GM21526 (cell line): ENCODE measurements at regions not wholly inside any gene's neighbourhood (a gene's known extent, or its start where the extent isn't known, plus 50 kb on each side); places are given as distances from the start of the nearest gene placed in this dataset.

Experiments used
- ATAC-seq: cut with Tn5 transposase; IDR thresholded peaks from one replicate; pipeline ENCODE4 v1.9.1; 2021; ENCODE audit warnings: moderate library complexity; ENCODE audit not compliant: unreplicated experiment, low FRiP score

- ATAC-seq: no peak
These were observed 223.8 kb upstream of the SATB1 start for GRCh38 chr3:18648868-18649462.

GRCh38 chr3:18648159-18648558, 223.0 kb upstream of the SATB1 start:
- no peak for ATAC-seq

DNA sequence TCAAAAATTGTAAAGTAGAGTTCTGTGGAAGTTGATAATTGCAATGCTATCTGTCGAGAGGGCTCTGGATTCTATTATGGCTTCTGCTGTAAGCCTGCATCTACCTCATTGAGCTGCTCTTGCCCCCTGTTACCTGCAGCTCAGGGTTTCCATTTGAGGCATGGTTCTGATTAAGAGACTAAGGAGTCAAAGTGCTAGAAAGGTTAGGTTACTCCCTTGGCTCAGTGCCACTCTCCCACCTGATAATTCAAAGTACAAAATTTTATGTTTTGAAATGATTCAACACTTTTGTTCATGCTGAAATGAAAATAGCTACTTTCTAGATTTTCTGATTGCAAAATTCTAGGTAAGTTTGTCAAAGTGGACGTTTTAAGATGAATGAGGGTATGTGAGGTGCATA, 220.5 kb upstream of the SATB1 start:
- ATAC-seq: no peak

DNA sequence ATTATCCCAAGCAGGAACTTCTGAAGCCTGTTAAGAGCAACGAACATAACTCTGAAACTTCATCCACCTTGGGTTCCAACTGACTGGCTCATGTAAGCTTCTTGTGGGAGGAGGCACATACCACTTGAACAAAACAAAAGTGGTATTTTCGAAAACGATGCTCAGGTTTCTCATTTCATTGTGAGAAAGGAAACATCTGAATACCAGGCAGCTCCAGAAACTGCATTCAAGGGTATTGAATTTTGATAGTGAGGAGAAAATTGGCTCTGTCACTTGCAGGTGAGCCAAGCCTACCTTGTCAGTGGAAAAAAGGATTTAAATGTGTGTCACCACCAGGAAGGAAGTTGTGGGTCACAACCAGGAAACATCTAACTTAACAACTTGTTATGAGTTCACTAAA, 218.1 kb upstream of the SATB1 start:
- no peak for ATAC-seq

- no peak for ATAC-seq
These were observed 216.8 kb upstream of the SATB1 start for GRCh38 chr3:18641916-18642315.

DNA sequence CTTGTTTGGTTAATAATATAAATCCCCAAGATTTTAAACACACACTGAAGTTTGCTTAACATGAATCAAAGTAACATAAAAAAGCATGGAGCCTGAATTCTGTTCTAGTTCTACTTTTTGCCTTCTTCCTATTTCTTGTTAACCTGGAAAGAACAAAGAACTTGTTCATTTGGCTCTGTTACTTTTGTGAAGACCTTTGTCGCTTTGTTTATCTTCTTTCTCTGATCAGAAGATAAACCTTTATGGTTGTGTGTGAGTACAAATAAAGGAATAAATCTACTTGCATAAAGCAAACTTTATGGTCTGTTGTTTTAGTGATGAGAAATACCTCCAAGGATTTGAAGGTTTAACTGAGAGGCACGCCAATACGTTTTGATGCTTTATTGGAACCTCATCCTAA, 210.1 kb upstream of the SATB1 start:
- no peak for ATAC-seq

DNA sequence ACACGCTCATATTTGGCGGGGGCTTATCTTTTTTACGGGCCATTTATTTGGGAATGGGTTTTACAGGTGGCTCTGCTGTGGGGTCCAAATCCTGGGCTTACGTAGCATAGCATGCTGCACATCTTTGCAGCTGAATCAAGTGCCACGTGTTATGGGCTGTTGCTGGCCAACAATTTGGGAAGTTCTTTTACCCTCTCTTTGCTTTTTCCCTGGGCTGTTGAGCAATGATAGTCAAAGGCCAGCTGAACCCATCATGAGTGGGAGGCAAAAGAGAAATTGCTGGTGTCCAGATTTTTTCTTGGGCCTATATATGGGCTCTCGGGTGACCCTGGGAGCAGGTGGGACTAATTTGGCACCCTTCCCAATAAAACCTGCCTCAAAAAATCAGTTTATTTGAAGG, 209.3 kb upstream of the SATB1 start:
- ATAC-seq: no peak

DNA sequence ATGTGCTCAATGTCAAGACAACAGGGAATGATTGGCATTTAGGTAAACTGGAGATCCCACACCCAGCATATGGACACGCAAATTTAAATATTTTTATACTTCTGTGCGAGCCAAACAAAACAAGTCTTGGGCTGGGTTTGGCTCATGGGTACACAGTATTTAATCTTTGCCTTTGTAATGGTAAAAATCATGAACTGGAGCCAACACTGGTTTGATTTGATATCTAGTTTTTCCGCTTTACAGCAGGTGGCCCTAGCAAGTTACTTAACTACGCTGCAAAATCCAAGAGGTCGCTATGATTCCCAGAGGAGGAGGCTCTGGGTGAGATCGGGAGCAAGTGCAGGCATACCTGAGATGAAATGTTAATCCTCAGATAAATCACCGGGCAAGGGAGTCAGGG, 207.9 kb upstream of the SATB1 start:
- no peak for ATAC-seq

DNA sequence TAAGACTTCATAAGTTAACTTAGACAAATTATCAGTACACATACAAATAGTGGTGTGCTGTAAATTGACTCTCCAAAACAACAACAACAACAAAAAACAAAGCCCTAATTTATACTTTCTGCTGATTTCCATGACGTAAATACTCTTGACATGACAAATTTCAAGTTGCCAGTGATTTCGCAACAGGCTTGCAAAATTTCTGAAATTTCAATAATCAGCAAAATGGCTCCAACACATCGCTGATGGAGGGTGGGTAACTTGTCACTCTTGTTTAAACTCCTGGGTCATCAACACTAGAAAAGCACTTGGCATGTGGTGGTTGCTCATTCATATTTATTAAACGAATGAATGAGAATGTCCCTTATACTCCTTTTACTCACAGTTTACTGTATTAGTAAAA, 205.2 kb upstream of the SATB1 start:
- no peak for ATAC-seq

DNA sequence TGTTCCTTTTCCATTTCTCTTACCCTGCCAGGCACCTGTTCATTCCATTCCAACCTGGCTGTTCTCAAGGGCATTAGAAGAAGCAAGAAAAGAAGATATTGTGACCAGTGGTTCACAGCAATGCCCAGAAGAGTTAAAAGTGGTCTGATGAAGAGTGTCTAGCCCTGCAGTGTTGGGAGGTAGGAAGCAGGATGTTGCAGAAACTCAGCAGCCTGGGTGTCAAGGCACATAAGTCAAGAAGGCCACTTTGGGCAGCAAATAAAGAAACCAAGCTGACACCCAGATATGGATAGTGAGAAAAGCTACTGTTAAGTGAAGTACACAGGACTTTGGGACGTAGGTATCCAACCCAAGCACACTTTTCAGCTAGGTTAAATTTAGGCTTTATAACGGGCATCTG, 199.9 kb upstream of the SATB1 start:
- no peak for ATAC-seq

GRCh38 chr3:18623220-18623619, 198.1 kb upstream of the SATB1 start:
- ATAC-seq: no peak

DNA sequence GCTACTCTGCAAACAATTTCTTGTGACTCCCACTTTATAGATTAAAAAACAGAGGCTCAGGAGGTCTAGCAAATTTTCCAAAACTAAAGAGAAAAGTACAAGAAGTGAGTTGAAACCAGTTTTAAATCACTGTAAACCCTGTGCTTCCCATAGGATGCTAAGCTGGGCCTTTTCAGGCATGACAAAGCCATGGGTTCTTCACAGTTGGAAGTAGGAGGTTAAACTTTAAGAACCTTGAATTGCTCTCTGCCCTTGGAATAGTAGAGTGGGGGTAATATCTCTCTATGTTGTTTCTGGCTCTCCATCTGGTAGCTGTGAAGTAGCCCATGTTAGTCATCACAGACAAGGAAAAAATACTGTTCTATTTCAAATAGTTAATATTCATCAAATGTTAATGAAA, 193.6 kb upstream of the SATB1 start:
- no peak for ATAC-seq

DNA sequence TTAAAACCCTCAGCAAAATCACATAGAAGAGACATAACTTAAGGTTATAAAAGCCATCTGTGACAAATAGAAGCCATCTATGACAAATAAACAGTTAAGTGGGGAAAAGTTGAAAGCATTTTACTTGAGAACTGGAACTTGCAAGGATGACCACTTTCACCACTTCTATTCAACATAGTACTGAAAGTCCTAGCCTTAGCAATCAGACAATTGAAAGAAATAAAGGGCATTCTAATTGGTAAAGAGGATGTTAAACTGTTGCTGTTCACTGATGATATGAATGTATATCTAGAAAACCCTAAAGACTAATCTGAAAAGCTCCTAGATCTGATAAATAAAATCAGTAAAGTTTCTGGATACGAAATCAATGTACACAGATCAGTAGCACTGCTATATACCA, 186.9 kb upstream of the SATB1 start:
- ATAC-seq: no peak

GRCh38 chr3:18609187-18609586, 184.0 kb upstream of the SATB1 start:
- ATAC-seq: no peak

- ATAC-seq: no peak
These were observed 172.8 kb upstream of the SATB1 start for GRCh38 chr3:18597919-18598318.

- ATAC-seq: no peak
These were observed 168.1 kb upstream of the SATB1 start for GRCh38 chr3:18593231-18593630.

DNA sequence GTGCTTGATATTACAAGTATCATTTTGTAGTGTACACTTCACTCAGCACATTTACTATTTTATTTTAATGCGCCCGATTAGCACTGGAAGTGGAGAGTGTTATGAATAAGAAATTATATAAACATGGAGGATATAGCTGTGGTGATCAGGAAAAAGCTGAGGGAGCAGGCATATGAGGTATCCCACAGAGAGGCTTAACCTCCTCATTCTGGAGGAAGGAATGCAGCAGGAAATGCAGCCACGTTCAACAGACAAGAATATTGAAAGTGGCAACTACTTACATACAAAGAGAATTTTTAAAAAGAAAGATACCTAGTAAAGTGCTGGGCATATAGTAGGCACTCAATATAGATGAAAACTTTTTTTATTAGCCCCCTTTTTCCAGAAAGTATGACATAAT, 166.0 kb upstream of the SATB1 start:
- ATAC-seq: no peak

GRCh38 chr3:18586076-18586475, 160.9 kb upstream of the SATB1 start:
- no peak for ATAC-seq

DNA sequence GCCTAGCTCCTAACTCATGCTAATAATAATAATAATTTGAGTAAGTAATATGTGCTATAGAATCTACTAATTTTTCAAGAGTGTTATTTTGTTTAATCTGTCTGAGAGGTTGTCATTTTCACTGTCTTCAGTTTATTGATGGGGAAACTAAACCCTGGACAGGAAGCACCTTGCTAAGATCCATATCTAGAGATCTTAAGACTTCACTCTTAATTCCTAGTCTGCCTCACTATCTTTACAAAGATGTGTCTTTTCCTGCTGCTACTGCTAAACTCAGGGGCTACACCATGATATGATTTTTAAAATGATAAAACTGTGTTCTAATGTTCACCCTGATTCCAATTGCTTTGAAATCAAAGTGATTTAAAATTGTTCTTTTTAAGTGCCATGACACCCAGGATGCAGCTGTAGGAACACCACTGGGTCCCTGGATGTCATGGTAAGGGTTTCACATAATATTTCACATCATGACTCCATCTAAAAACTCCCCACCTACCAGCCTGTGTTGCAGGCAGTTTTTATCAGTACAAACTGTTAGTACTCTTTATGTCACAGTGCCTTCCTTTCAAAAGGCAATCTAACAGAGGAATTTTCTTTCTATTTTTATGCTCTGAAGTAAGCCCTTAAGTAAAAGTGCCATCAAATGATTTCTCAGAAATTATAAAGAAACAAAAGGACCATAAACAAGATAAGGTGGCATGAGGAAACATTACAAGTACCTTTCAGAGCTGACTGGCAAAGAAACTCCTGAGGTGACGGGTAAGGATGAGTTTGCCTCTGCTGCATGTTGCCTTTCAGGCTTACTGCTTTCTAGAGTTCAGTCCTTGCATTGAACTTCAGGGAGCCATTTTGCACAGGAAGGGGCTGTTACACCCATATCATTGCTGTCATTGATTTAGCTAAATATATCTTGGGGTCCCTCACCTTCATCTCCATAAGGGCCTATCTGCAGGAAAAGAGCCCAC, 160.1 kb upstream of the SATB1 start:
- ATAC-seq: no peak

DNA sequence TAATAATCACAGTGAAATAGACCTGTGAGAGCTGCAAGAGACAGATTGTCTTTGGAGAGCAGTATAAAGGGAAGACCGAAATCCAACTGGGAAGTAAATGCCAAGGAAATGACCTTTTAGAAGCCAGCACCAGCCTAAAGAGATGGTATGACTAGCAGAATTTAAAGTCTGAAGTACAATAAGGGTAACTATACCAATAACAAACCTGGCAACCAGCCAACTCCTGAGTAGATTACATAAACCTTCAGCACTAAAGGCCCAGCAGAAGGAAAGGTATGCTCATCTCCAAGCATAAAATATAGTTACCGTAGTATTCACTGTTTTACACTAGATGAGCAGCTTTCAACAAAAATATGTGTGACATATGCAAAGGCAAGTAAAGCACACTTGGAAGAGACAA, 155.1 kb upstream of the SATB1 start:
- no peak for ATAC-seq

GRCh38 chr3:18579661-18580060, 154.5 kb upstream of the SATB1 start:
- ATAC-seq: no peak

DNA sequence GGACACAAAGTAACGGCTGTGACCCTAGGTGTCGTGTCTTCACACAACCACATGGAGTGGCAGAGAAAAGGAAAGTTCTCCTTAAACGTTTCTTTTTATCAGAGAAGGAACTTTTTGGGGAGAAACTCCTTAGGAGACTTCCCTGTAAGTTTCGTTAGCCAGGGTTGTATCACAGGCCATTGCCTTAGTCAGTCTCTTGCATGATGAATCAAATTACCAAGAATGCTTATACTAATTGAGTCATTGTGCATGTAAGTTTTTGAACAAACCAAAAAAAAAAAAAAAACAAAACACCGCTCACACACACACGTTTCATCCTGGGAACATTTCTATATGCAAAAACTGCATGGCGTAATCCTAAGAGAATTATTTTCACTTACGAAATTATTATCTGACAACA, 150.4 kb upstream of the SATB1 start:
- ATAC-seq: no peak
